GM08714 (cell line): ENCODE measurements at regions not wholly inside any gene's neighbourhood (a gene's known extent, or its start where the extent isn't known, plus 50 kb on each side); places are given as distances from the start of the nearest gene placed in this dataset.

Experiments used
- H3K4me3 ChIP-seq: fragments of 200-500 bp; sonication (Bioruptor generic); 2 replicates; pipeline ENCODE4 v1.5.1; 2014; ENCODE audit warnings: mild to moderate bottlenecking, low read length, inconsistent platforms
- ZNF274 ChIP-seq: IDR thresholded peaks from 2 replicates; pipeline ENCODE4 v1.6.1; 2012; ENCODE audit warnings: mild to moderate bottlenecking, low read depth, low read length

DNA sequence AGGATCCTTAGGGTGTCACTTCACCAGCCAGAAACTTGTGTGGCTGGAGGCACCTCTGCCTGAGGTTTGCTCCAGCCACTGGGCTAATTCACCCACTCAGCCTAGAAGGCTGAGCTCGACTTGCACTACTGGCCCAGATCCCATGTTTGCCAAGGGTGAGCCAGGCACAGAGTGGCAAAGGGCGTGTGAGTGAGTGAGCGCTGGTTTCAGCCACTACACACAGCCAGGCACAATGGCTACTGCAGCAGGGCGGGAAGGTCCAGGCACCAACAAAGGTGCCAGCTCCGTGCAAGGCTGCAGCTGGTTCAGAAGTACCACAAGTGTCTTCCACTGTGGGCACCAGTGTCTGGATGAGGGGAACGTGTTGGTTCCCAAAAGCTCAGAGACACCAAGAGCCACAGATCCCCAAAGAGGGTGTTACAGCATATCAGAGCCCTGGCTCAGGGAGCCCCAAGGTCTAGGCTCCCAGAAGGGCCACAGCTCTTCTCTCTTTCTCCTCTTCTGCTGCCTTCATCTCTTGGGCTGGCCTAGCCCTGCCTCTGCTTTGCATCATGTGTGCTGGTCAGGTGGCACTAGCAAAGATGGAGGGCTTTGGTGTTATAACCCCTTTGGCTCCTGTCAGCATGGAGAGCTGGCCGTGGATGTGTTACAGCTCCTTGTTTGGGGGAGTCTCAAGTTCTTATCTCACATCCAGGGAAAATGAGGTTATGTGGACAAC lies 736.3 kb upstream of the KLHL1 start:
- no peak for TF ChIP-seq ZNF274
- no peak overlapping the region for H3K4me3 ChIP-seq

DNA sequence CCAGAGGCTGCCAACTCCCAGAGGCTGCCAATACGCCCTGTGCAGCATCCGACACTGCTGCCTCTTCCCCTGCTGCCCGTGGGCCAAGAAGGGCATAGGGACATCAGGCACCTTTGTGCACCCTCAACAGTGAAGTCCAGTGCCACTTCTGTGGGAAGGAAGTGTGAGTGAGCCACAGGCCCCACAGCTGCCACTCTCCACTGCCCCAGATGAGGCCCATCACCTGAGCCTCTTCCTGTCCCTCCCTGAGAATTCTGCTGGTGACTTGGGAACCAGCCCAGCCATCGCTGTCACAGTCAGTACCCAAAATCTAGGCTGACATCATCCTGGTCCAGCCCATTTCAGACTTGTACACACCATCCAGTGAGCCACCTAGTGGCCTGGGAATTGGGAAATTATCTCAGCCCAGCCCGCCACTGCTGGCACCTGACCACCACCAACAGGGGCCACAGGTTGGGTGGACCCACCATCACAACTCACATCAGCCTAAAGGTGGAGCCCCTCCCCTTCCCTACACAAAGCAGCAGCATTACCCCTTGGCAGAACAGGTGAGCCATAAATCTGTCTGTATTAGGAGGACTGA lies 733.9 kb upstream of the KLHL1 start:
- no peak for TF ChIP-seq ZNF274

GRCh38 chr13:70841240-70842061 lies 733.2 kb upstream of the KLHL1 start:
- H3K4me3 ChIP-seq = no peak overlapping the region
- TF ChIP-seq ZNF274 = no peak

More for the DNA sequence above, 733.9 kb upstream of the KLHL1 start:
- H3K4me3 ChIP-seq = no peak overlapping the region

GRCh38 chr13:70835371-70835770 lies 727.1 kb upstream of the KLHL1 start:
- TF ChIP-seq ZNF274 = no peak
- H3K4me3 ChIP-seq = no peak overlapping the region

DNA sequence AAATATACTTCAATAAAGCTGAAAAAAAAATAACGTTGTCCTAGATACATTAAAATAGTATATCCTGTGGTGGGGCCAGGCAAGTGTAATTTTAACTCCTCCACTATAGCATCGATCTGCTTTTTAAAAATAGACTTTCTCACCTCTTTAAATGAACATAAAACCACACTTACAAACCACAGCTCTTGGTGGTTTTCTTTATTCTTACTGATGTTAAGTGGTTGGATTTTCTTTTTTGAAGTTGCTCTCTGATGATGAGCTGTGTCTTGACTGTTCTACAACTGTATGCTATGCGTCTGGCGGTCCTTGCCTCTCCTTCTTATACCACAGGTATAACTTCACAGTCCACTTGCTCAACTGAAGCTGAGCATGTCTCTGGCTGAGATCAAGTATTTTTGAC lies 721.5 kb upstream of the KLHL1 start:
- H3K4me3 ChIP-seq = no peak overlapping the region
- TF ChIP-seq ZNF274 = no peak

GRCh38 chr13:70817576-70817975 lies 709.3 kb upstream of the KLHL1 start:
- no peak for TF ChIP-seq ZNF274

DNA sequence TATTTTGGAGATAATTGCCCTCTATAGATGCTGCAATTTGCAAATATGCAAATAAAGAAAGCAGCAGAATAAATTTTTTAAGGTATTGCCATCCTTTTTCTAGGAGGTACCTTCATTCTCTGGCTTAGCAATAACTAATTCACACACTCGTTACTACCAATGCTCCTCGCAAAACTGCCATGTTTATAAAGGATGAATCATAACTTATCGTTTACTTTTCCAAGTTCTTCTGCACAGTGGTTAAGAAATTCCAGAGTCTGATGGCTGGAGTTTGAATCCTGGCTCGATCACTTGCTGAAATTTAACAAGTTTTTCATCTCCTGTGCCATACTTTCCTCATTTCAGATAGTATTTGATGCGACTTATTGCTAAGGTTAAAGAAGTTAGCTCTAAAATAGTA lies 708.6 kb upstream of the KLHL1 start:
- no peak overlapping the region for H3K4me3 ChIP-seq
- TF ChIP-seq ZNF274 = no peak

More at GRCh38 chr13:70817576-70817975, 709.3 kb upstream of the KLHL1 start:
- H3K4me3 ChIP-seq = no peak overlapping the region

DNA sequence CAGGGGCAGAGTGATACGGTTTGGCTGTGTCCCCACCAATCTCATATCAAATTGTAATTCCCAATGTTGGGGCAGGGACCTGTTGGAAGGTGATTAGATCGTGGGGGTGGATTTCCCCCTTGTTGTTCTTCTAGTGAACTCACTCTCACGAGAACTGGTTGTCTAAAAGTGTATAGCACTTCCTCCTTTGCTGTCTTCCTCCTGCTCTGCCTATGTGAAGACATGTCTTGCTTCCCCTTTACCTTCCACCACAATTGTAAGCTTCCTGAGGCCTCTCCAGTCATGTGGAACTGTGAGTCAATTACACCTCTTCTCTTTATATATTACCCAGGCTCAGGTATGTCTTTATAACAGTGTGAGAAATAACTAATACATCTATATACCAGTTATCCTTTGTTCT lies 706.4 kb upstream of the KLHL1 start:
- no peak for TF ChIP-seq ZNF274
- H3K4me3 ChIP-seq = no peak overlapping the region

DNA sequence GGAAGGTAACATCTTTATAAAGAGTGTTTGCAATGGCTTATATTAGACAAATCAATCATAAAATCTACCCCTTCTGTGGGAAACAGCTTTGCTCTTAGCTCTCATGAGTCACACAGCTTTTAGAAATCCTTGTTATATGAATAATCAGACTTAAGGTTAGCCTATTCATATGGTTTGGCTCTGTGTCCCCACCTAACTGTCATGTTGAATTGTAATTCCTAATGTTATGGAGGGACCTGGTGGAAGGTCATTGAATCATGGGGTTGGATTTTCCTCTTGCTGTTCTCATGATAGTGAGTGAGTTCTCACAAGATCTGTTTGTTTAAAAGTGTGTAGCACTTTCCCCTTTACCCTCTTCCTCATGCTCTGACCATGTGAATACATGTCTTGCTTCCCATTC lies 704.2 kb upstream of the KLHL1 start:
- no peak for TF ChIP-seq ZNF274
- H3K4me3 ChIP-seq = no peak overlapping the region

DNA sequence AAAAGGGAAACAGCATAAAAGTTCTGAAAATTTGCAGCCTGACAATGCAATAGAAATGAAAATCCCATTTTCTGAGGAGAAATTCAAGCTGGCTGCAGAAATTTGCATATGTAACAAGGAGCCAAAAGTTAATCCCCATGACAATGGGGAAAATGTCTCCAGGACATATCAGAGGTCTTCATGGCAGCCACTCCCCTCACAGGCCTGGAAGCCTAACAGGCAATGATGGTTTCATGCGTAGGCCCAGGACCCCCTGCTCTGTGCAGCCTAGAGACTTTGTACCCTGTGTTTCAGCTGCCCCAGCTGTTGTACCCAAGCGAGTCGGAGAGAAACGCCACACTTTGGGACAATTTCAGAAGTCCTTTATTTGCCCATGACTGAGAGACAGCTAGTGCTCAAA lies 701.3 kb upstream of the KLHL1 start:
- TF ChIP-seq ZNF274 = no peak

DNA sequence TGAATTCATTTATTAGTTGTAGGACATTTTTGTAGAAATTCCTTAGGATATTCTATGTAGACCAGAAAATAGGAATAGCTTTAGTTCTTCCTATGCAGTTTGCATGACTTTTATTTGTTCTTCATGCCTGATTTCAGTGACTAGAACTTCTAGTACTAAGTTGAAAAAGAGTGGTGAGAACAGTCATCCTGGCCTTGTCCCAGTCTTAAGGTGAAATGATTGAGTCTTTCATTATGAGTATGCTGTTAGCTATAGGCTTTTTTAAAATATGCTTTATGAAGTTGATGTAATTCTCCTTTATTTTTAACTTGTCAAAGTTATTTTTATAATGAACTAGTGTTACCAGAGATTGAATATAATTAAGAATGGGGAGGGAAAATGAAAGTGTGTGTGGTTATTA lies 690.1 kb upstream of the KLHL1 start:
- TF ChIP-seq ZNF274 = no peak
- H3K4me3 ChIP-seq = no peak overlapping the region

More for the DNA sequence above, 701.3 kb upstream of the KLHL1 start:
- no peak overlapping the region for H3K4me3 ChIP-seq

- TF ChIP-seq ZNF274 = no peak
- H3K4me3 ChIP-seq = no peak overlapping the region
Measured at GRCh38 chr13:70795484-70795883, 687.2 kb upstream of the KLHL1 start.

DNA sequence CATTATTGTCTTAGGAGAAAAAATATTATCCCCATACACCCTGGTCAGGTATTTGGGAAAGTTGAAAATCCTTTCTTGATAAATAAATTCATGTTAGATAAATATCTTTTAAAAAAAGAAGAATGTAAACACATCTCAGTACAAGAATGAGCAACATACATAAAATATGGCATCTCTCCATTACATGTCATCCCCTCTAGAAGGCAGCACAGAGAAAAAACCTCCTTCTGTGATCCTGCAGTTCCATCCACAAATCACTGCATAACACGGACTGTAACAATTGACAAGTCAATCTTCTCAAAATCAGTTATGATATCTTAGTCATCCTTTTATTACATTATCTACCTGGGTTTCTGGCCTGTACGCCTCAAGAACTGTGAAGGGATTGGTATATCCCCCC lies 683.9 kb upstream of the KLHL1 start:
- H3K4me3 ChIP-seq = no peak overlapping the region
- no peak for TF ChIP-seq ZNF274

DNA sequence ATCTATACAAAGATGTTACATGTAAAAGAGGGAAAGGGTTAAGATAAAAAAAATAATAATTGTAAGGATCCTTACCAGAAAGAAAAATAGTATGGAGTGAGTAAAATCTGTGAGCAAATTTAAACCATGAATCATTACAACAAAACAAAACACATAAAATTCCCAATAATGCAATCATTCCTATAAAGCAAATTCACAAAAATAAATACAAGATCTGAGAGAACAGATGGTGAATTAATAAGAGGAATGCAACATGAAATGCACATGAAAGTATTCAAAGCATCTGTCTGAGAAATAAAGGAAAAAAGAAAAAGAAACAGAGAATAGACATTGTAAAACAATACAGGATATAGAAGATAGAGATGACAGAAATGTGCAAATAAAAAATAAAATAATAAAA lies 681.5 kb upstream of the KLHL1 start:
- no peak for TF ChIP-seq ZNF274
- H3K4me3 ChIP-seq = no peak overlapping the region

GRCh38 chr13:70788074-70788473 lies 679.8 kb upstream of the KLHL1 start:
- TF ChIP-seq ZNF274 = no peak
- no peak overlapping the region for H3K4me3 ChIP-seq
